ENCODE measurements at regions not wholly inside any gene's neighbourhood (a gene's known extent, or its start where the extent isn't known, plus 50 kb on each side); places are given as distances from the start of the nearest gene placed in this dataset.
"Not testable (repeated sequence)": the region's sequence is repeated elsewhere in the genome, so short reads cannot be mapped to it uniquely, and the experiment has no call there.

DNA sequence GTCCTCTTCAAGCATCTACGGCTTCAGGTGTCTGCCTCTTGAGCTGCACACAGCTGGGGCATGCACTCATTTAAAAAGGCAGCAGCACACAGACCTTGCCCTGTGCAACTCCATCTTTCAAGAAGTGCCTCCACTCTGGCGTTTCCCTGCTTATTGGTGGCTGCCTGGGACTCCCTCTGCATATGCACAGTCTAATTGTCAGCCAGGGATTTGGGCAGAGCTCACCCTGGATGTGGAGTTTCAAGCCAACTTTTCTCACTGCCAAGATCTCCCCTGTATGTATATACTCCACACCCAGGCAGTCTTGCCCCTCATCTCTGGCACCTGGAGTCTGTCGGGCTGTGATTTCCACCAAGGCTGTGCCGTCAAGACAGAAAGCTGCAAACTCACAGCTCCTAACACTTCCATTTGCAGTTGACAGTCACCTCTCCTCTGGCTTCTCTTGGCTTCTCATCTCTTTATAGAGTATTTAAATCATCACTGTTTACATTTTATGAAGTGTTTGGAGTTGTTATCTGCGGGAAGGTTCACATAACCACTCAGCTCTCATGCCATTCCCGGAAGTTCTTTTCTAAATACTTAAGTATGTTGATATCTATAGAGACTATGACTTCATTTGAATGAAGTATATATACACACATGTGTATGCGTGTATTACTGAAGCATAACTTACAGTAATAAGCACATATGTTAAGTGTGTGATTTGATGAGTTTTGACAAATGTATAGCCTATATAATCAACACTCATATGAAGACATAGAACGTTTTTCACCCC lies 128.2 kb downstream of the NPIPB11 start:
- in situ Hi-C loops (cut with MboI): not testable (repeated sequence)

DNA sequence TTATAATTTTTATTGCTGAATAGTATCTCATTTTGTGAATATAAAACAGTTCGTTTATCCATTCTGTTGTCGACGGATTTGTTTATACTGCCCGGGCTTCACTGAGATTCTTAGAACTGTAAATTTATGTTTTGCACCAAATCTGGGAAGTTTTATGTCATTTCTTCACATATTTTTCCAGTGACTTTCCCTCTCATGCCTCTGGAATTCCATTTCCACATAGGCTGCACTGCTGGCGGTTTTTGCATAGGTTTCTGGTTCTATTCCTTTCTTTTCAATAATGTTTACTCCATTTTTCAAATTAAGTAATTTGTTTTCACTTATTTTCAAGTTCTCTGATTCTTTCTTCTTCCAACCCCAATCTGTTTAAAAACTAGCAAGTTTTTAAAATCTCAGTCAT lies 130.1 kb downstream of the NPIPB11 start:
- H3K4me3 ChIP-seq; in situ Hi-C loops (cut with MboI); H3K9me3 ChIP-seq (replicated peaks; ENCODE audit: control insufficient read depth, insufficient read depth, low read length); SMC1A ChIA-PET (ENCODE audit: uncharacterized antibody, unreplicated experiment); FAIRE-seq; H3K27ac ChIP-seq (ENCODE audit: control insufficient read depth, insufficient read depth); H2AFZ ChIP-seq (ENCODE audit: control insufficient read depth, low read depth, low read length); BruUV-seq (replicated peaks); H4K20me1 ChIP-seq (ENCODE audit: control insufficient read depth, insufficient read depth); CTCF ChIA-PET; ATAC-seq; H3K4me2 ChIP-seq (ENCODE audit: control insufficient read depth, insufficient read depth); intact Hi-C loops (cut with micrococcal nuclease; ENCODE audit: unreplicated experiment); H3K9ac ChIP-seq (ENCODE audit: control insufficient read depth, insufficient read depth, low read length); H3K4me1 ChIP-seq (ENCODE audit: control insufficient read depth, insufficient read depth, low read length); POLR2A ChIA-PET; RAD21 ChIA-PET (ENCODE audit: unreplicated experiment); DNase-seq (ENCODE audit: low read depth, low spot score); H3K36me3 ChIP-seq (ENCODE audit: control insufficient read depth in 2 of 2, insufficient read depth in 2 of 2, low read length in 1 of 2); H3K27me3 ChIP-seq (replicated peaks in 1 of 2; ENCODE audit: control insufficient read depth in 2 of 2, insufficient read depth in 2 of 2, low read length in 1 of 2); H3K79me2 ChIP-seq (ENCODE audit: control insufficient read depth, insufficient read depth, low read length): not testable (repeated sequence)
- WGBS (ENCODE audit: insufficient coverage, insufficient replicate concordance, low lambda C conversion rate, missing lambda C conversion rate): 59% methylated on average over 5 of the region's 5 CpGs

More for the DNA sequence above, 128.2 kb downstream of the NPIPB11 start:
- H3K27me3 ChIP-seq (replicated peaks in 1 of 2; ENCODE audit: control insufficient read depth in 2 of 2, insufficient read depth in 2 of 2, low read length in 1 of 2); H3K79me2 ChIP-seq (ENCODE audit: control insufficient read depth, insufficient read depth, low read length); SMC1A ChIA-PET (ENCODE audit: uncharacterized antibody, unreplicated experiment); intact Hi-C loops (cut with micrococcal nuclease; ENCODE audit: unreplicated experiment); H3K9ac ChIP-seq (ENCODE audit: control insufficient read depth, insufficient read depth, low read length); H3K9me3 ChIP-seq (replicated peaks; ENCODE audit: control insufficient read depth, insufficient read depth, low read length); ATAC-seq; H3K36me3 ChIP-seq (ENCODE audit: control insufficient read depth in 2 of 2, insufficient read depth in 2 of 2, low read length in 1 of 2); H4K20me1 ChIP-seq (ENCODE audit: control insufficient read depth, insufficient read depth); H3K4me1 ChIP-seq (ENCODE audit: control insufficient read depth, insufficient read depth, low read length); H3K4me3 ChIP-seq; H3K4me2 ChIP-seq (ENCODE audit: control insufficient read depth, insufficient read depth); RAD21 ChIA-PET (ENCODE audit: unreplicated experiment); FAIRE-seq; CTCF ChIA-PET; BruUV-seq (replicated peaks); H3K27ac ChIP-seq (ENCODE audit: control insufficient read depth, insufficient read depth); POLR2A ChIA-PET; DNase-seq (ENCODE audit: low read depth, low spot score); H2AFZ ChIP-seq (ENCODE audit: control insufficient read depth, low read depth, low read length): not testable (repeated sequence)
- 38% methylated on average over 5 of the region's 8 CpGs for WGBS (ENCODE audit: insufficient coverage, insufficient replicate concordance, low lambda C conversion rate, missing lambda C conversion rate)

DNA sequence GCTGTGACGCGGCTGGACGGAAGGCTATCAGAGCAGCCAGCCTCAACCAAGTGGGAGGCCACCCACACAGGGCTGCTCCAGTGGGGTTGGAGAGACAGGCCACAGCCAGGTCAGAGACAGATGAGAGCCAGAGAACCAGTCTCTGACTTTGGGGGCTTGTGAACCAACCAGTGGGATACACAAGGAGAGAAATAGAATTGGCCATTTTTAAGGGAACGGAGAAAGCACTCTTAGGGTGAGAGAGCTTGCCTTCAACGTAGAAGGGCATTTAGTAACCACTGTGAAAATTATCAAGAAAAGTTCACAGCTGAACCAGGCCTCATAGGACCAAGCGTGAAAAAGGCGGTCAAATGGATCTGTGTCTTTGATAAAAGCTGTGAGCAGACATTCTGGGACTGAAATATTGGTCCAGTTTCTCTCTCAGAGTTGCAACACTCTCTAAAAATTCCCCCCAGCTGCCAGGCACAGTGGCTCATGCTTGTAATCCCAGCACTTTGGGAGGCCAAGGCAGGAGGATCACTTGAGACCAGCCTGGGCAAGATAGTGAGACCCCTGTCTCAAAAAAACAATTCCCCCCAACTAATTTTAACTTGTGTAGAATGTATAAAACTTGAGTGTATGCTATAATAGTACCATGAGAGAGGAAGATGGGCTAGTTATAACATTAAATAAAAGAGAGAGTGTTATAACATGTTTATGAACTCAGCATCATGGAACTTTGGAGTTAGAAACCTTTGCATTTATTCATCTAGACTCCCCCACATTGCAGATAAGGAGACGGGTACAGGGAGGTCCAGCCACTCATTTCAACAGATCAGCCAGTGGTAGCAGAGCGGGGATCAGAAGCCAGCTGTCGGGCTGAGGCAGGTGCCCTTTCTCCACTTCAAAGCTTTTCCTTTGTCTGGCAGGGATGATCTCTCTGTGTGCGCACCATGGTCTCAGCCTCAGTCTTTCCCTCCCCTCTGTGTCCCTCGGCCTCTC lies 132.2 kb downstream of the NPIPB11 start:
- in situ Hi-C loops (cut with MboI); H3K36me3 ChIP-seq (ENCODE audit: control insufficient read depth in 2 of 2, insufficient read depth in 2 of 2, low read length in 1 of 2); FAIRE-seq; RAD21 ChIA-PET (ENCODE audit: unreplicated experiment); H4K20me1 ChIP-seq (ENCODE audit: control insufficient read depth, insufficient read depth); POLR2A ChIA-PET; H3K9me3 ChIP-seq (replicated peaks; ENCODE audit: control insufficient read depth, insufficient read depth, low read length); H2AFZ ChIP-seq (ENCODE audit: control insufficient read depth, low read depth, low read length); SMC1A ChIA-PET (ENCODE audit: uncharacterized antibody, unreplicated experiment); H3K4me2 ChIP-seq (ENCODE audit: control insufficient read depth, insufficient read depth); DNase-seq (ENCODE audit: low read depth, low spot score); H3K4me1 ChIP-seq (ENCODE audit: control insufficient read depth, insufficient read depth, low read length); H3K27ac ChIP-seq (ENCODE audit: control insufficient read depth, insufficient read depth); ATAC-seq; H3K27me3 ChIP-seq (replicated peaks in 1 of 2; ENCODE audit: control insufficient read depth in 2 of 2, insufficient read depth in 2 of 2, low read length in 1 of 2); BruUV-seq (replicated peaks); H3K9ac ChIP-seq (ENCODE audit: control insufficient read depth, insufficient read depth, low read length); intact Hi-C loops (cut with micrococcal nuclease; ENCODE audit: unreplicated experiment); H3K79me2 ChIP-seq (ENCODE audit: control insufficient read depth, insufficient read depth, low read length); H3K4me3 ChIP-seq; CTCF ChIA-PET: not testable (repeated sequence)
- 58% methylated on average over 7 of the region's 12 CpGs for WGBS (ENCODE audit: insufficient coverage, insufficient replicate concordance, low lambda C conversion rate, missing lambda C conversion rate)

Data from GM12878 (cell line).